Stomach (tissue), 4 donors: ENCODE measurements at regions not wholly inside any gene's neighbourhood (a gene's known extent, or its start where the extent isn't known, plus 50 kb on each side); places are given as distances from the start of the nearest gene placed in this dataset.

Experiments used
- EP300 ChIP-seq: sonication (generic); formaldehyde crosslinking; IDR thresholded peaks from one replicate; pipeline ENCODE4 v1.6.1; 2017; ENCODE audit warnings: antibody characterized with exemption
- POLR2AphosphoS5 ChIP-seq, 3 donors: sonication (generic); formaldehyde crosslinking; IDR thresholded peaks; one replicate each; pipeline ENCODE4 v1.6.1; 2016; ENCODE audit warnings: antibody characterized with exemption in 3 of 3
- TF ChIP-seq, protein P1 (sequence below), 7 experiments: fragments of 450-650 bp in 4 of 7; fragments of 200-600 bp in 3 of 7; sonication (generic) in 3 of 7; IDR thresholded peaks; one replicate each; pipeline ENCODE4 v1.5.1; 2016 to 2019; ENCODE audit warnings: antibody characterized with exemption in 7 of 7, control low read depth in 2 of 7, mild to moderate bottlenecking in 1 of 7

DNA sequence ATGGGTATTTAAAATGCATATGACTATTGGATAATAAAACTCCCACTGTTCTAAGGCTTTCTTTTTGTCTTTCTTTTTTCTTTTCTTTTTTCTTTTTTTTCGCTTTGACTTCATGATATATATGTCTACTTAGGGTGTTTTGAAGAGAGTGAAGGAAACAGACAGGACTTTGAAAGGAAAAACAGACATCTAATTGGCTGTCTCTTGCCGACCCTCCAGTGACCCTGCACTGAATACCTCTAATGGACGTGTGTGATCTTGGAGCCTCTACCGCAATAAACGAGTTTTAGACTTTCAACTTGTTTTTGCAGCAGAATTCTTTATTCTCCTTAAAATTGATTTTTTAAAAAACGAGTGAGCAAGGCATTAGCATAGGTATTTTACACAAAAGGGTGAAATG is 158.1 kb upstream of the NR2F2 start:
- TF ChIP-seq, protein P1, sequence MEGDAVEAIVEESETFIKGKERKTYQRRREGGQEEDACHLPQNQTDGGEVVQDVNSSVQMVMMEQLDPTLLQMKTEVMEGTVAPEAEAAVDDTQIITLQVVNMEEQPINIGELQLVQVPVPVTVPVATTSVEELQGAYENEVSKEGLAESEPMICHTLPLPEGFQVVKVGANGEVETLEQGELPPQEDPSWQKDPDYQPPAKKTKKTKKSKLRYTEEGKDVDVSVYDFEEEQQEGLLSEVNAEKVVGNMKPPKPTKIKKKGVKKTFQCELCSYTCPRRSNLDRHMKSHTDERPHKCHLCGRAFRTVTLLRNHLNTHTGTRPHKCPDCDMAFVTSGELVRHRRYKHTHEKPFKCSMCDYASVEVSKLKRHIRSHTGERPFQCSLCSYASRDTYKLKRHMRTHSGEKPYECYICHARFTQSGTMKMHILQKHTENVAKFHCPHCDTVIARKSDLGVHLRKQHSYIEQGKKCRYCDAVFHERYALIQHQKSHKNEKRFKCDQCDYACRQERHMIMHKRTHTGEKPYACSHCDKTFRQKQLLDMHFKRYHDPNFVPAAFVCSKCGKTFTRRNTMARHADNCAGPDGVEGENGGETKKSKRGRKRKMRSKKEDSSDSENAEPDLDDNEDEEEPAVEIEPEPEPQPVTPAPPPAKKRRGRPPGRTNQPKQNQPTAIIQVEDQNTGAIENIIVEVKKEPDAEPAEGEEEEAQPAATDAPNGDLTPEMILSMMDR (IDR thresholded peaks at IDR 0.05), result no peak
- TF ChIP-seq EP300, result no peak
- no peak for TF ChIP-seq POLR2AphosphoS5 (IDR thresholded peaks at IDR 0.05)
